Hypothalamus (tissue), 51 donors: ENCODE measurements at regions not wholly inside any gene's neighbourhood (a gene's known extent, or its start where the extent isn't known, plus 50 kb on each side); places are given as distances from the start of the nearest gene placed in this dataset.

Experiments
- DNase-seq, 51 donors: peaks; one replicate each; lab custom pipeline; 2025; lab: John Stamatoyannopoulos, UW

DNA sequence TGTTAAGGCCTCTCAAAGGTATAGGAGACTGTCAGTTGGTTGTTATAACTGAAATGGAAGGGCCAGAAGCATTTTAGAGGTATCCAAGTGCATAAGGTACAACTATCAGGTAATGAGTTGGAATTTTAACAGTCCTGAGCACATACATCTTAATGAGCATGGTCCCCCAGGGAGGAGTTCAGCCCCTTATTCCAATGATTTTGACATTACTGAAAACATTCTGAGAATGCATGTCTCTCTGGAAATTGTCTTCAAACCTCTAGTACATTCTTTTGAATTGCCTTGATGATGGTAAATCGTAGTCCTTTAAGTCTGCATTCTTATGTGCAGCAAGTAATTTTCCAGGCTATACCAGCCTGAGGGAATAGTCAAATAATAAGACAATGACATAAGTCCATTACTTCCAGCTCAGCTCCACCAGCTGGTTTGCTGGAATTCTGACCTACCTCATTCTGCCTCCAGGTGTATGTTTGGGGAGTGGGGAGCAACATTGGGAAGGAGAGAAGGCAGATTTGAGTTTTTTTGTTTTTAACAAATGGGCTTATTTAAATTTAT lies 239.2 kb downstream of the MSRB3 start:
- no peak for DNase-seq

DNA sequence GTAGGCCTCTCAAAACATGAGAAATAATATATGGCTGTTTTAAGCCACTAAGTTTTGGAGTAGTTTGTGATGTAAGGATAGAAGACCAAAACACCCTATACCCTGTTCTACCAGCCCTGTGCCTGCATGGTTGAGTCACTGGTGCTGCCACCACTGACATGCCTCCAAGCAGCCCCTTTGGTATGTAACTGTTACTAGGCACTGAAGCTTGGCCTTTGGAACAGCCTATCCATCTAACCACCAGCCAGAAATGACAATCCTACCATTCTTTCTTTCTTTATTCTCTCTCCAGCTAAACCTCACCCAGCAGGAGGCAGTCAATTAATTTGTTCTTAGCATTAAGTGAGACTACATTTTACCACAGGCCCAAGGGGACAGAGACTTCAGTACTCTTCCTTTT lies 240.3 kb downstream of the MSRB3 start:
- DNase-seq: no peak

DNA sequence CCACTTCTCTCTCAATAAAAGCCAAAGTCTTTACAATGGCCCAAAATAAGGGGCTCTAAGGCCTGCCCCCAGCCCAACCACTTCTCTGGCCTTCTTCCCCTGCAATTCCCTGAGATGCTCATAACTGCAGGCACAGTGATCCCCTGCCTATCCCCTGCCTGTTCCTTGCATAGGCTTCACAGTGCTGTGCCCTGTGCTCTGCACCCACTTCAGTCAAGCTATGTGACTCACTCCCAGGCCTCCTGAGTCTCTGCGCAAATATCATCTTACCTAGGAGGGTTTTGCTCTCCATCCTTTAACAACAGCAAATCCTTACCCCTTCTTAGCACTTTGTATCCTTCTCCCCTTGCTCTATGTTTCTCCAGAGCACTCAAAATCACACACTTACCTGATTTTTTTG lies 242.2 kb downstream of the MSRB3 start:
- no peak for DNase-seq

DNA sequence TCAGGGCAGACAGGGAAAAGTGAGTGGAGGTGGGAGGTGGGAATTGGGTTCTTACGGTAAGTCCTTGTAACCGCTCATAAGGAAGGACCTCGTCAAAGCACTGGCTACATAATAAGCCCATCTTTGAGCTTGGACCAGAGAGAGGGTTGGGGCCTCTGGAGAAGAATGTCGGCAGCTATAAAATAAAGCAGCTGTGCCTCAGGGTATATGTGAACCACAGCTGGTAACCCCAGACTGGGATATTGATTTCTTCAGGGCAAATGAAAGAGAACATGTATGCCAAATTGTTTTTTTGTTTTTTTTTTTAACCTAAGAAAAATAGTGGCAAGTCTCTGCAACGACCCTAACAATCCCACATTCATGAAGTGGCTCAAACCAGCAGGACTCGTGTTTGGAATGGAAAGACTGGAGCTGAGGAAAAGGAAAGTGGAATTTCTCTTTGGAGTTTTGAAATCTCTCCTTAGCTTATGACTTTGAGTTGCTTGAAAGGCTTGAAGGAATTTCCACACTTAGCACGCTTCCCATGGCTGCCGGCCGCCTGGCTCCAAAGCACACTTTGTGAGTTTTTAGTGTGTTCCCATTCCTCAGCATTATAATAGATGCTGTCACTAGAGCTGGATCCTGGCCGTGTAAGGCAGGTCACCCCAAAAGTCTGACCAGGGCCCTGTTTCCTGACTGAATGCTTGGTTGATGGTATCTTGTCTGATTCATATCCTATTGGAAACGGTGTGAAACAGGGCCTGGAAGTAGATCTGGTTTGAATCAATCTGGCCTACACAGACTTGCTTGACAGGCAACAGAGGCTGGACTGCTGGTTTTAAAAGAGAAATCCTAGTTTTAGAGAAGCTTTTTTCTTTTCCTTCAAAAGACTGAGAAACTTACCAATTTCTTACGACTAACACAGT lies 244.7 kb downstream of the MSRB3 start:
- DNase-seq: no peak

DNA sequence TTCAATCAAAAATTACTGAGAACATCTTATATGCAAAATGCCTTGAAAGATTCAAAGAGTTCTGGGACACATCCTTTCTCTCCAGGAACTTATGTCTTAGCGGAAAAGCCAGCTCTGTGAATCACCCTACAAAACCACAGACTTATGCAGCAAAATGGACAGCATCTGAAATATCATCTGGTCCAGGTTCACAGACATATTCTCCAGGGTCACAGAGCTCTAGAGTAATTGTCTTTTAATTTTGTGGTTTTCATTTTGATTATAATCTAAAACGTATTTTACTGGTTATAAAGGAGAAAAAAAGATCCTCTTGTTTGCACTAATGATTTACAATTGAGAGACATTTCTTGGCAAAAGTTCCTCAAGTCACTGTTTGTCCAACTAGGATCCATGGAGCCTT lies 246.2 kb downstream of the MSRB3 start:
- no peak for DNase-seq

DNA sequence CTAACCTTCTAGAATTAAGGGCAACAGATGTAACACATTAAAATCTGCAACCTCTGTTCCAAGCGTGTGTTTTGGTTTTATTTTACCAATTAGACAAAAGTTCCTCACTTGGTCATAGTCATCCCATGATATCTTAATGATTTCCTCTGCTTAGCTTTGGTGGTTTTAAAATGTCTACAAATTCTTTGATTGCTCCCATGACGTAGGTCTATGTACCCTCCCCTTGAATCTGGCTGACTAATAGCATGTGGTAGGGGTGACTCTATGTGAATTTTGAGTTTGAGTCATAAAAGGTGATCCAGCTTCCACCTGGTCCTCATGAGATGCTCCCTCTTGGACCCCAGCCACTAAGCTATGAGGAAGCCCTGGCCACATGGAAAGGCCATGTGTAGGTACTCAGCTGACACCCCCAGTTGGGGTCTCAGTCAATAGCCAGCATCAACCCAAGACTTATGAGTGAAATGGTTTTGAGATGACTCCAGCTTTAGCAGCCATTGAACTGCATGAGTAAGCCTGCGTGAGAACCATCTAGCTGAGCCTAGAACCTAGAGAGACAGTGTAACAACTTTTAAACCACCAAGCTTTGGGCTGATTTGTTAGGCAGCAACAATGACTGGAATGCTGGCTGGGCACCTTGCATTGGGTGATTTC lies 247.1 kb downstream of the MSRB3 start:
- no peak for DNase-seq

DNA sequence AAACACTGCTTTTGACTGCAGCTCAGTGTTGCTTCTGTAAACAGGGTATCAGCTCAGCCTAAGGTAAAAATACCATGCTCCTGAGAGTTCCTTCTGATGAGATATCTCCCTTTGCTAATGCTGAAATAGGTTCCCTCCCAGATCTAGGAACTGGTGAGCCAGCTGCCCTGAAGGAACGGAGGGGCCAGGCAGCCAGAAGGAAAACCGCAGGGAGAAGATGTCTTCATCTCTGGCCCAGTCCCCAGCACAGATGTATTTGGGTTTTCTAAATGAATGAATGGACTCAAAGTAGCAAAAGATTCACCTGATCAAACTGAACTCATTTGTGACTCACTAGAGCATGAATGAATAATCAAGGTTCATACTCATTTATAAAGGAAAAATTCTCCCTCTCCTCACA lies 247.8 kb downstream of the MSRB3 start:
- DNase-seq: no peak

DNA sequence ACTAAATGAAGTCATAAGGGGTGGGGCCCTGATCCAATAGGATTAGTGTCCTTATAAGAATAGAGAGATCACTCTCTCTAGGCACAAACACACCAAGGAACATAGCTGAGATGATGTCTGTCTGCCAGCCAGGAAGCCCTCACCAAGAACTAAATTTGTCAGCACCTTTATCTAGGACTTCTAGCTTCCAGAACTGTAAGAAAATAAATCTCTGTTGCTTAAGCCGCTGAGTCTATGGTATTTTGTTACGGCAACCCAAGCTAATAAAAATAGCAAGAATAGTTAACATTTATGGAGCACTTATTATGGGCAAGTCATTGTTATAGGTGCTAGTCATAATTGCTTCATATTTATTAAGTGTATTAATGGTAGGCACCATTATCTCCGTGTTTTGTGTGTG lies 249.6 kb downstream of the MSRB3 start:
- no peak for DNase-seq

DNA sequence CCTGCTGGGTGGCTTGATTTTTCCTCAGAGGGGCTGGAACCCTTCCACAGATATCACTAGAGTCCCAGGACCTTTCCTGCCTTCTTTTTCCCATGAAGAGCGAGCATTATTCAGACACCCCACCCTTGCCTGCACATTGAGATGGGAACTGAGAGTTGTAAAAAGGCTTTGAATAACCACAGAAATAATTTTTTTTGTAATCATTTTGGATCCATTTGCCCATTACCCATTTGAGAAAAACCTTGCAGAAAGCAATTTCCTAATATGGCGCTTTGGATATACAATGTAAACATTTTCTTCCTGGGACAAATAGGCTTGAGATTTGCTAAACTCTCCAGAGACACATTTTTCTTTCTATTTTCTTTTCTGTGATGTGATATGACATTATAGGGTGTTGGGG lies 250.6 kb downstream of the MSRB3 start:
- DNase-seq: no peak

DNA sequence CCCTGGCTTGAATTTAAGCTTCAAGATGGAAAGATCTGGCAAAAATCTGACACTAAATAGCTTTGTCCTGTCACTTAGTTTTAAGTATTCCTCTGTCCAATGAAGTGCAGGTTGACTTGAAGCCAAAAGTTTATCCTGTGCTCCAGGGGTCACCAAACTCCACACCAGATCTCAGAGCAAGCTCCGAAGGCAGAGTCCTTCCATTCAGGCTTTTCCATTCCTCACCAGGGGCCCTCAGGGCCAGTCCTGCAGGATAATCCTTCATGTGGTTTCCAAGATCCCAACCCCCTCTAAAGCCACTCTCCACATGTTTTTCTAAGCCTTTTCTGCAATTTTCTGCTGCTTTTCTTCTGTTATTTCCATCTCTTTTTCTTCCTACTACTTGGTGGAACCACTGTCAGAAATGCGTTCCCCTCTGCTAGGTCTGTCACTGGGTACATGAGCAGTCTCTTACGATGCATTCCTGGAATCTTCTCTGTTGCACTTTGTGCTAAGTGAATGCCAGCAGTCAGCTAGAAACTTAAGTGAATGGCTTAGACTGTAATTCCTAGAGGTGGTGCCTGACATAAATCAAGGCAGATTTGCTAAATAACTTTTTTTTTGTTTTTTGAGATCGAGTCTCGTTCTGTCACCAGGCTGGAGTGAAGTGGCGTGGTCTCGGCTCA lies 251.4 kb downstream of the MSRB3 start:
- DNase-seq: no peak

DNA sequence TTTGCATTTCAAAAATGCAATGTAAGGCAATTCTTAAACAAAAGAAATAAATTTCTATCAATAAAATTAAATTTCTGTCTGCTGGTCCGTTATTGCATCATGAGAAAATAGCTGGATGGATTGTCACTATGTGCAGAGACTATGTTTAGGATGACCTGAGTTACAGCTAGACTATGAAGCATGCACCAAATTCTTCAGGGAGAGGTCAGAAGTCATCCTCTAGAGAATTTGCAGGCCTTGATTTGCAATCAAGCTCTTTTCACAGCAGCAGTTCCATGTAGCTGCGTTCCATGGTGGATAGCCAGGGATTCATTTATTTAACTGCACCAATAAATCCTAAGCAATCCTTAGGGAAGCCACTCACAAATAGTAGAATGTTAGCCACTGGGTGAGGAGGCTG lies 253.7 kb downstream of the MSRB3 start:
- DNase-seq: no peak

DNA sequence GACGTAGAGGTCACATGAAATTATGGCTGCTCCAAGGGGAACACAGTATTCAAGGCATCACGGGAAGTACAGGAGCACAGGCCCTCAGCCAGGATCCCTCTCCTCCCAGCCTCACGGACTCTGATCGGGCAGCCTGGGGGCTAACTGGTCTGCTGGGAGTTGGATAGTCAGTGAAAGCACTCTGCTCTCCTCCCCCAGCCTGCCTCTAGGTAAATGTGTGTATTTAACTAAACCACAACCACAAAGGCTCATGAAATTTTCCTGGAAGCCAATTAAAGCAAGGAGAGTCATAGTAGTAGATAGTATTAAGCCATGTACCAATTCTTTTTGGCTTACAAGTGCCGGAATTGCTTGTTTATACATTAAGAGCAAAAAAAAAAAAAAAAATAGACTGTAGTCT lies 254.3 kb downstream of the MSRB3 start:
- DNase-seq: no peak

DNA sequence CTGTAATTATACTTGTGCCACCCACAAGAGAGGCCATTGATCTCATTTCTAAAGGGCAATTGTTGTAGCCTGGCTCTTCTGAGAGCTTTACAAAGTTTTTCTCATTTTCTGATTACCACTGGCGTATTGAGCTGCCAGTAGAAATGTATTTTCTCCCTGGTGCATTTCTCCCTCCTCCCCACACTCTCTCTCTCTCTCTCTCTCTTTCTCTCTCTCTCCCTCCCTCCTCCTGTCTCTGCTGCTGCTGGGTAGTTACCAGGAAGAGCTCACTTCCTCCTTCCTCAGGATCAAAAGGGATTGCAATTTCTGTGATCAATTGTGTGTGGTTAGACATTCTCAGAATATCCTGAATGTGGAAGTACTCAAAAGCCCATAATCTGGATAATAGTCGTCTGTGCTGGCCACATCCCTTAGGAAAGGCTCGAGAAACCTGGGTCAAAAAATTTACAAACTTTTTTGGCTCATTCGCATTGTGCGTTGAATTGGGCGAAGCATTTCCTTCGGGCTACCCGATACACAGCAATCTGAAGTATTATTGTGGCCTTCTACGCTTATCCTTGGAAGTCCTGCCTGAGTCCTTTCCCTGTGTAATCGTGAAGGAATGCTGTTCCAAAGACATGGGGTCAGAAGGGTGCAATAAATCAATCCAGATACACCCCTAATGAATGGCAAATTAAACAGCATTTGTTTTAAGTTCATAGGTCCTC lies 254.8 kb downstream of the MSRB3 start:
- DNase-seq: no peak

DNA sequence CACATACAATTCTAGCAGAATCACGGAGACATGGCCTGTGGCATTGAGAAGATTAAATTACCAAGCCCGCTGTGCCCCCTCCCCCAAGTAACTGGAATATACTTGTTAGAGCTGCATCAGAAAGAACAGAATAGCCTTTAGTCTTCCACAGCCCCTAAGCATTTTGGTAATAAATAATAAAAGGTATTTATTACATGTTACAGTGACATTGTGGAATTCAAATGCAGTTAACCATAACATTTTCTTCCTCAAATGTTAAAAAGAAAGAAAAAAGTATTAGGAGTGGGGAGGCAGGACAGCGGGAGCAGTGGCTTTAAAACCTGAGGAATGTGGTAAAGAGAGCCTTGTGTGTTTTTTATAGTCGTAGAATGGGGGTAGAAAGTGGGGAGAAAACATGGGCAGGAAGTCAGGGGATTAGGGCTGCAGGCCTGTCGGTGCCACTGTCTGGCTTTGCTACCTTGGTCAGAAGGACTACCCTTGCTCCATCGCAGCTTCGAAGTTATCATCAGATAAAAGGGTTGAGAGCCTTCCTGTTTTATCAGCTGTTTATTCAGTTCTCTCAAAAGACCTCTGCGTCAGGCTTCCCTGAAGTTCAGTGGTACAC lies 255.9 kb downstream of the MSRB3 start:
- DNase-seq: no peak

DNA sequence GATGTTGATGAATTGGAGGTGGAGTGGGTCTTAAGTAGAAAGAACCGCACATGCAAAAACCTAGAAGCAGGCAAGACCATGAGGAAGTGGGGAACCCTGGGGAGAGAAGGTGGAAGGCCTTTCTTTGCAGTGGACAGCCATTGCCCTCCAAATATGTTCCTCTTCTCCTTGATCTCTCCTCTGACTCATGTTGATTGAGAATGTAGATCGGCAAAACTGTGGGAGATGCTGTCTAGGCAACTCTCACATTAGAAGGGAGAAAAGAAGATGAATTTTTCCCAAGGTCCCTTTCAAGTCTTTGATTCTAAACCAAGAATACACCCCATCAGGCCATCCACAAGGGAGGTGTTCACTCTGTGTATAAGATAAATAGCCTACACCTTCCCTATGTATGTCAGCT lies 257.5 kb downstream of the MSRB3 start:
- DNase-seq: no peak

DNA sequence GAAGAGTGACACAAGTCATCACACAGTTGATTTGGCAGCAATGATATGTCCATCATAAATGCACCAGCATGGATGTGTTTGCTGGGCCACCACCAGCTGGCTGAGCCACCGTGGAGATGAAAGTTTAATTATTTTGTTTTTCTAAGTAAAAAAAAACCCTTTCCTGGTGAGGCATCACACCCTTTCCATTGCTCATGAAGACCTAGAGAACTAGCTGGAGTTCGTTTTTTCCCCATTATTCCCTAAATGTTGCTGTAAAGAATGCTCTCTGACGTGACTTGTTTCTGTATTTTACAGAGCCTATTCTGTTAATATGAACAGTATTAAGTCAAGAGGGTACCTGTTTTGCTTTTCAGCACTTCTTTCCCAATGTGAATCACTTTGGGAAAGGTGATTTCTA lies 257.9 kb downstream of the MSRB3 start:
- DNase-seq: no peak

DNA sequence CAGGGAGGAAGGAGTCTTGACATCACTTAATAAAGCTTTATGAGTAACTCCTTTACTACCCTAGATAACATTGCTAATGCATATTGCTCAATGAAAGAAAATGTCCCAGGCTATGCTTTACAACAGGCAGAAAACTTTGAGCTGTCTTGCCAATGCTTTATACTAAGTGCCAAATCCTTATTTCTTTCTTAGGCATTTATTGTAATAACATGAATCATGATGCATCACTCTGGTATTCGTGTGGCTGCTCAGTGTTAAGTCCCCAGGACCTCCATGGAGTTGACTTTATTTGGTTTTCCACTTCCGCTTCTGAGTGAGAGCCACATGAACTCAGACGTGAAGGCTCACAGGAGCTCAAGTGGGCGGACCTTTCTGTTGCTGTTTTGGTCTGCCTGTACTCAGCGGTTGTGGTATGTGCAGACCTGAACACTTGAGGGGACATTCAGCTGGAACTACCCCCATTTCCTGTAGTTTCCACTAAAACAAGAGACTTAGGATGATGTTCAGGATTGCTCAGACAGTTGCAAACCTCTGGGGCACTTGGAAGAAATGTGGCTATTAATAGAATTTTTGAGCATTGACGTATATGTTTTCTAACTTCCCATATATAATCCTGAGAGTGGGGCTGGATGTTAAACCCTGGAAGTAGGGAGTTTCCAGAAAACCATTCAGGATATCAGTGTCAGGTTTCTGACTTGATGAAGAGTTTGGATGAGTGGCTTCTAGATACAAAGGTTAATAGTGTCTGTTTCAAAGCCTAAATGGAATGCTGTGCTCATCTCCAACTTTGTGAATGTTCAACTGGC lies 258.6 kb downstream of the MSRB3 start:
- no peak for DNase-seq

DNA sequence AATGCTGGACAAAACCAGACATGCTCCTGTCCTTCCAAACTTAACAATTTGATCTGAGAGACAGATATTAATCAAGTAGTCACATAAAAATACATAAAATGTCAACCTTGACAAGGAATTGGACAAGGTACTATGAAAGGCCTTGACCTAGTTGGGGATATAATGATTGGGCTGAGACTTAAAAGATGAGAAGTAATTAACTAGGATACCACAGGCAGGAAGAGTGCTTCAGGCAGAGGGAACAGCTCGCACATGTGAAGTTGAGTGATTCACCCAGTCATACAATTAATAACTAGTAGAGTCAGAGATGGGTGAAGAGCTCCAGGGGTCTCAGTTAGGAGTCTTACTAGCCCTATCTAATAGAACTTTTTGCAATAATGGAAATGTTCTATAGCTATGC lies 259.5 kb downstream of the MSRB3 start:
- DNase-seq: no peak

DNA sequence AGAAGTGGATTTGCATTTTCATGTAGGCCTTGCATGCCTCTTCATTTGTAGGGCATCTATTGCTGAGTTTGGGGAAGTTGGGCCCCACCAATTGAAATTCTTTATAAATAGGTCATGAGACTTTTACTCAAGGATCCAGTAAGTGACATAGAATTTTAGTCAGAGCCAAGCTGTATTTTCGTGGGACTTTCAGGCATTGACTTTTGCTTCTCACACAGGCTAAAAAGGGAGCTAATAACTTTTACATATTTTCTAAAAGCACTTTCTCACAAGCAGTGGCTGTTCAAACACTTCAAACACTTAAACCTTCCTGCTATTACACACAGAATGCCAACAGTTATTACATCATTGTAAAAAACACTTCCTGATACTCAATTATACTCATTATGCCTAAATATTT lies 260.5 kb downstream of the MSRB3 start:
- DNase-seq: no peak

DNA sequence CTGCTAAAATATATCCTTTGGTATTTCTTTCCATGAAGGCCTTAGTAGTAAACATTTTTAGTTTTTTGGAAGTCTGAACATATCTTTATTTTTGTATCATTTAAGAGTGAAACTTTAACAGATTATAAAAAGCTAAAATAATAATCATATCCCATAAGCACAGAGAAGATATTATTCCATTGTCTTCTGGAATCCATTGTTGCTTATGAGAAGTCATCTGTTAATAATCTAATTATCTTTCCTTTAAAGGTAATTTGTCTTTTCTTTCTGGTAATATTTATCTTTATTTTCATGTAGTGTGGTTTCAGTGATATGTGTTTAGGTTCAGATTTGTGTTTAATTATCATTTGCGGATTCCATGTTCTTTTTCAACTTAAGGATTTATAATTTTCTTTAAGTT lies 261.7 kb downstream of the MSRB3 start:
- no peak for DNase-seq
